NCI-H1048 (cell line): ENCODE measurements at regions not wholly inside any gene's neighbourhood (a gene's known extent, or its start where the extent isn't known, plus 50 kb on each side); places are given as distances from the start of the nearest gene placed in this dataset.

Experiments
- DNase-seq: peaks from one replicate; lab custom pipeline; 2025; lab: John Stamatoyannopoulos, UW

GRCh38 chr17:79521225-79521624, 89.6 kb downstream of the RBFOX3 start:
- no peak for DNase-seq

- DNase-seq: no peak
These were observed 90.4 kb downstream of the RBFOX3 start for GRCh38 chr17:79520167-79521165.

- no peak for DNase-seq
These were observed 91.2 kb downstream of the RBFOX3 start for GRCh38 chr17:79519601-79520000.

- DNase-seq: no peak
These were observed 92.0 kb downstream of the RBFOX3 start for GRCh38 chr17:79518585-79519523.

GRCh38 chr17:79517827-79518584, 92.8 kb downstream of the RBFOX3 start:
- no peak for DNase-seq

GRCh38 chr17:79515646-79516571, 94.9 kb downstream of the RBFOX3 start:
- DNase-seq: no peak

- DNase-seq: no peak
These were observed 95.7 kb downstream of the RBFOX3 start for GRCh38 chr17:79515110-79515509.

GRCh38 chr17:79513820-79514535, 96.9 kb downstream of the RBFOX3 start:
- DNase-seq: no peak

GRCh38 chr17:79513206-79513605, 97.6 kb downstream of the RBFOX3 start:
- no peak for DNase-seq

- no peak for DNase-seq
These were observed 99.4 kb downstream of the RBFOX3 start for GRCh38 chr17:79511471-79511870.

- DNase-seq: no peak
These were observed 100.8 kb downstream of the RBFOX3 start for GRCh38 chr17:79510071-79510470.

- DNase-seq: no peak
These were observed 101.4 kb downstream of the RBFOX3 start for GRCh38 chr17:79509490-79509889.

- DNase-seq: no peak
These were observed 101.8 kb downstream of the RBFOX3 start for GRCh38 chr17:79509008-79509407.

- DNase-seq: no peak
These were observed 102.5 kb downstream of the RBFOX3 start for GRCh38 chr17:79508291-79508716.

- DNase-seq: no peak
These were observed 103.9 kb downstream of the RBFOX3 start for GRCh38 chr17:79506955-79507354.

- DNase-seq: no peak
These were observed 104.5 kb downstream of the RBFOX3 start for GRCh38 chr17:79506150-79506870.

GRCh38 chr17:79505199-79505598, 105.7 kb downstream of the RBFOX3 start:
- DNase-seq: no peak

GRCh38 chr17:79504181-79504605, 106.7 kb downstream of the RBFOX3 start:
- no peak for DNase-seq

GRCh38 chr17:79503126-79503839, 107.6 kb downstream of the RBFOX3 start:
- no peak for DNase-seq
